Neural cell (in vitro differentiated cells): ENCODE measurements at regions not wholly inside any gene's neighbourhood (a gene's known extent, or its start where the extent isn't known, plus 50 kb on each side); places are given as distances from the start of the nearest gene placed in this dataset.

Source experiments
- EZH2 ChIP-seq: fragments of 200-600, 300-800 bp; shearing (Covaris generic), sonication (generic); IDR thresholded peaks from 2 replicates; pipeline ENCODE4 v1.6.1; 2014; ENCODE audit warnings: antibody characterized with exemption, low read length, borderline replicate concordance, mild to moderate bottlenecking; ENCODE audit not compliant: insufficient read depth, poor library complexity, severe bottlenecking
- RAD21 ChIP-seq: fragments of 450-650 bp; conservative IDR thresholded peaks from 2 replicates; pipeline ENCODE4 v1.6.1; 2014; ENCODE audit warnings: antibody characterized with exemption, mild to moderate bottlenecking, moderate library complexity
- TAF1 ChIP-seq: IDR thresholded peaks from 2 replicates; pipeline ENCODE4 v1.6.1; 2012; ENCODE audit warnings: low read depth
- TF ChIP-seq, protein P1 (sequence below): fragments of 450-650 bp; IDR thresholded peaks from 2 replicates; pipeline ENCODE4 v1.5.1; 2014; ENCODE audit warnings: antibody characterized with exemption, mild to moderate bottlenecking, moderate library complexity; ENCODE audit not compliant: poor library complexity, severe bottlenecking

DNA sequence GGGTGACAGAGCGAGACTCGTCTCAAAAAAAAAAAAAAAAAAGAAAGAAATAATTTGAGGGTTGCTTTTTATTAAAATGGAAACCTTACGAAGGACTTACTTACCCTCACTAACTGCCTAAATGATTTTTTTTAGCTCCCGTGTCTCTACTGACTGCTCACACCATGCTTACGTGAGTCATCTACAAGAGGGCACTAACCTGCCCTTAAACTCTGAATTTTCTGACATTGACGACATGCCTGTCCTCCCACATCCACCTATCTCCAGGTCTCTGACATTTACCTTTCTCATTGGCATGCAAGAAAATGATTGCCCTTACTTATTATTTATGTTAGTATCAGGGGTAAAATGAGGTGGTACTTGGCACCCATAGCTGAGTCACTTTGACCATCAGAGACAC is 1286.3 kb upstream of the AUTS2 start:
- TF ChIP-seq, protein P1, sequence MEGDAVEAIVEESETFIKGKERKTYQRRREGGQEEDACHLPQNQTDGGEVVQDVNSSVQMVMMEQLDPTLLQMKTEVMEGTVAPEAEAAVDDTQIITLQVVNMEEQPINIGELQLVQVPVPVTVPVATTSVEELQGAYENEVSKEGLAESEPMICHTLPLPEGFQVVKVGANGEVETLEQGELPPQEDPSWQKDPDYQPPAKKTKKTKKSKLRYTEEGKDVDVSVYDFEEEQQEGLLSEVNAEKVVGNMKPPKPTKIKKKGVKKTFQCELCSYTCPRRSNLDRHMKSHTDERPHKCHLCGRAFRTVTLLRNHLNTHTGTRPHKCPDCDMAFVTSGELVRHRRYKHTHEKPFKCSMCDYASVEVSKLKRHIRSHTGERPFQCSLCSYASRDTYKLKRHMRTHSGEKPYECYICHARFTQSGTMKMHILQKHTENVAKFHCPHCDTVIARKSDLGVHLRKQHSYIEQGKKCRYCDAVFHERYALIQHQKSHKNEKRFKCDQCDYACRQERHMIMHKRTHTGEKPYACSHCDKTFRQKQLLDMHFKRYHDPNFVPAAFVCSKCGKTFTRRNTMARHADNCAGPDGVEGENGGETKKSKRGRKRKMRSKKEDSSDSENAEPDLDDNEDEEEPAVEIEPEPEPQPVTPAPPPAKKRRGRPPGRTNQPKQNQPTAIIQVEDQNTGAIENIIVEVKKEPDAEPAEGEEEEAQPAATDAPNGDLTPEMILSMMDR: no peak
- TF ChIP-seq RAD21 (no peak), TAF1 (no peak), EZH2 (no peak)
